ENCODE measurements at regions not wholly inside any gene's neighbourhood (a gene's known extent, or its start where the extent isn't known, plus 50 kb on each side); places are given as distances from the start of the nearest gene placed in this dataset.
A peak's percentile ranks its signal among the peaks of the same experiment; 100 is the strongest.

DNA sequence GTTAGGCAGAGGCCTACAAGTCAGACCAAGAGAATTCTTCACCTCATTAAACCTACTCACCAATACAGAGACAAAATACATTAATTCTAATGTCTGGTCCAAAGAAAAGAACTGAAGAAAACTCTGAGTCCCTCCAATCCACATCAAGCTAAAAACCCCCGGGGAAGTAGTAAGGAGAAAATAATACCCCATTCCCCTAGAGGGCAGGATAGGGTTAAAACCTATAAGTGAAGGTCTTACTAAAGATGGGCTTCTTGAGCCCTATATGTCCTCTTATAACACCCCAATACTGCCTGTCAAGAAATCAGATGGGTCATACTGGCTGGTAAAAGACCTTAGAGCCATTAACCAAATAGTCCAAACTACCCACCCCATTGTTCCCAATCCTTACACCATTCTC lies 141.3 kb upstream of the TMEM106B start:
- Histone ChIP-seq H3K4me1 (ENCODE audit: insufficient read depth, low read length) (peaks cover 3% of the 10 kb centered on the region; the same call in 1 of the 2 replicates), H3K4me3 (ENCODE audit: low read length) (no peak overlapping the region), H3K9me3 (ENCODE audit: insufficient read depth, low read depth, low read length) (peaks cover 6% of the 10 kb centered on the region; the same call in 1 of the 2 replicates), H3K36me3 (ENCODE audit: insufficient read depth, low read length) (no peaks in the 10 kb centered on the region), H3K27me3 (ENCODE audit: insufficient read depth, low read length) (no peaks in the 10 kb centered on the region), H3K9ac (ENCODE audit: low read depth, low read length) (no peak overlapping the region), H3K27ac (ENCODE audit: low read depth, low read length) (no peak overlapping the region)
- WGBS = no CpG with 5 or more reads among the region's 1 CpG

DNA sequence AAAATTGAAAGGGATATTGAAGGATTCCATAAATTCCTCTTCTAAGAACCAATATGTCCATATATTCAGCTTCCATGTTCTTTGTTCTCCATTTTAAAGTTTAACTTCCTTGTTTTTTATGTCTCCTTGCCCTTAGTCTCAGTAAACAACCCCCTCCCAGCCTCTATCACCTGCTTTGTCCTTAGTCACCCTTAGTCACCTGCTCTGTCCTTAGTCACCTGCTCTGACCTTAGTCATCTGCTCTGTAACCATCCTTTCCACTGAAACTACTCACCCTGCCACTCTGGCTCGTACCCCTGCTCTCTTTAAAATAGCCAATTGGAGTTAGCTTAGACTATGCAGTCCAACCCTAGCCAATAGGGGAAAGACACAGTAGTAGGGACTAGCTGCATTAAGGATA lies 136.2 kb upstream of the TMEM106B start:
- Histone ChIP-seq H3K9me3 (ENCODE audit: insufficient read depth, low read depth, low read length) (peaks cover 19% of the 10 kb centered on the region), H3K9ac (ENCODE audit: low read depth, low read length) (no peak overlapping the region), H3K4me1 (ENCODE audit: insufficient read depth, low read length) (peaks cover 3% of the 10 kb centered on the region; the same call in 1 of the 2 replicates), H3K36me3 (ENCODE audit: insufficient read depth, low read length) (no peaks in the 10 kb centered on the region), H3K27me3 (ENCODE audit: insufficient read depth, low read length) (no peaks in the 10 kb centered on the region), H3K4me3 (ENCODE audit: low read length) (no peak overlapping the region), H3K27ac (ENCODE audit: low read depth, low read length) (no peak overlapping the region)
- 91% methylated on average over 1 of the region's 1 CpG for WGBS

DNA sequence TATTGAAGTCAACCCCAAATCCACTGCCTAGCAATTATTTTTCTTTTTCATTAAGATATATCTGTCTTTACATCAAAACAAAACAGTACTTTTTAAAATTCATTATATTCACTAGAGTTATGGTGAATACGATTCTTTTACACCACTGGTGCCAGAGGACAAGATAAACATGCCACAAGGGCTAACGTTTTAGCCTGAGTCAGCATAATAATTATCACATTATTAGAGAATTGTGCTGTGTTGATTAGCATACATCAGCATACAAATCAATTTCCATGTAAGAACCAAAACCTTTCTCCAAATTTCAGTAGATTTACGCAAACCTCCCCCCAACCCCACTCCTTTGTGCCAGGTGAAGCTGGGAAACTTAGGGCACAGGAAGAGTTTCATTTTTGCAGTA lies 131.1 kb upstream of the TMEM106B start:
- no peak overlapping the region for H3K27ac ChIP-seq (ENCODE audit: low read depth, low read length)
- H3K27me3 ChIP-seq (ENCODE audit: insufficient read depth, low read length) = no peaks in the 10 kb centered on the region
- H3K36me3 ChIP-seq (ENCODE audit: insufficient read depth, low read length) = no peaks in the 10 kb centered on the region
- H3K9me3 ChIP-seq (ENCODE audit: insufficient read depth, low read depth, low read length) = peaks cover 10% of the 10 kb centered on the region
- H3K4me1 ChIP-seq (ENCODE audit: insufficient read depth, low read length) = peaks cover 10% of the 10 kb centered on the region; the same call in 1 of the 2 replicates
- H3K9ac ChIP-seq (ENCODE audit: low read depth, low read length) = no peak overlapping the region
- 86% methylated on average over 1 of the region's 3 CpGs for WGBS
- no peak overlapping the region for H3K4me3 ChIP-seq (ENCODE audit: low read length)

DNA sequence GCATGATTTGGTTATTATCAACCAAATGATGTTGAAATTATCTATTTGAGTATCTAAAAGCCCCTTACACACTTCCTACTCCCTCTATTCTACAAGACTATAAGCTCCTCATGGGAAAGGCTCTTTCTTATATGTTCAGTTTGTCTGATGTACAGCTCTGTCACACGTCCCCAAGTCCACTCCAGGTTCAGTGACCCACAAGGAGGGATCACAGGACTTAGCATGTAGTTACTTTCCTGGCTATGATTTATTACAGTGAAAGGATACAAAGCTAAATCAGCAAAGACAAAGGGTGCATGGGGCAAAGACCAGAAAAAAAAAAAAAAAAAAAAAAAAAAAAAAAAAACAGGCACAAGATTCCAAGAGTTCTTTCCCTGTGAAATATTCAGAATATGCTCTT lies 125.6 kb upstream of the TMEM106B start:
- 91% methylated on average over 1 of the region's 1 CpG for WGBS

DNA sequence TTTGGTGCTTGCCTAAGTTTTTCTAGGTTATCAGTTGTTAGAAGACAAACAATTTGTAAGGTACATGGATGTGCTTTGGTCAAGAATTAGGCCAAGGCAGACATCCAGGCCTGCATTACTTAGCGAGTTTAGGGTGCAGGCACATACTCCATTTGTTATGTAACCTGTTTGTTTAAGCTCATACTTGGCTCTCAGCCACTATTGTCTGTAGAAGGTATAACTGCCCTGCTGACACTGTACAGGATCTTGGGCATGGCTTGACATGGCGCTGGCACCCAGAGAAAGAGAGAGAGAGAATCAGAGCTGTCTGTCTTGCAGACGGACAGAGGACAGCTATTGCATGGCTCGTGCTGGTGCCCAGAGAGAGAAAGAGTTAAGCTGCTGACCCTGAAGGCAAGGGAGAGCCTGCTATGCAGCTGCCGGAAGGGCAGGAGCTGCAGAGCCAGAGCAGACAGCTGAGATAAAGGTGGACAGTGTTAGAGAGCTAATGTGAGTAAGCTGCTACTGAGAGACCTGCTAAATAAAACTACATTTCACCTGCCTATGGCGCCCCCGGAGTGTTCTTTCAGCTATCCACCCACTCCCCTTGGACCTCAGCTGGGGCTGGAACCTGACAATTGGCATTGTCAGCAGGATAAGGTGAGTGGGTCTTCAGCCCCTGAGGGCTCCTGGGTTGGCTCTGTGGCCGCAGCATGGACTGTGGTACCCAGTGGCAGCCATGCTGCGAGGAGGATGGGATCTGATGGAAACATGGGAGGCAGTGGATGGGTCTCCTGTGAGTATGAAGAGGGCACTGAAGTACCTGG lies 120.9 kb upstream of the TMEM106B start:
- H3K36me3 ChIP-seq (ENCODE audit: insufficient read depth, low read length) = no peaks in the 10 kb centered on the region
- no peak overlapping the region for H3K9ac ChIP-seq (ENCODE audit: low read depth, low read length)
- H3K27ac ChIP-seq (ENCODE audit: low read depth, low read length) = no peak overlapping the region
- no peaks in the 10 kb centered on the region for H3K27me3 ChIP-seq (ENCODE audit: insufficient read depth, low read length)
- WGBS = 91% methylated on average over 9 of the region's 9 CpGs
- no peak overlapping the region for H3K4me3 ChIP-seq (ENCODE audit: low read length)
- no peaks in the 10 kb centered on the region for H3K9me3 ChIP-seq (ENCODE audit: insufficient read depth, low read depth, low read length)
- H3K4me1 ChIP-seq (ENCODE audit: insufficient read depth, low read length) = peaks cover 21% of the 10 kb centered on the region

More for the DNA sequence above, 125.6 kb upstream of the TMEM106B start:
- no peaks in the 10 kb centered on the region for H3K9me3 ChIP-seq (ENCODE audit: insufficient read depth, low read depth, low read length)
- no peak overlapping the region for H3K4me3 ChIP-seq (ENCODE audit: low read length)
- no peak overlapping the region for H3K27ac ChIP-seq (ENCODE audit: low read depth, low read length)
- no peaks in the 10 kb centered on the region for H3K36me3 ChIP-seq (ENCODE audit: insufficient read depth, low read length)
- no peak overlapping the region for H3K9ac ChIP-seq (ENCODE audit: low read depth, low read length)
- H3K4me1 ChIP-seq (ENCODE audit: insufficient read depth, low read length) = 0 out of 2 replicates have a peak, but pooled peaks cover 5% of the 10 kb centered on the region
- no peaks in the 10 kb centered on the region for H3K27me3 ChIP-seq (ENCODE audit: insufficient read depth, low read length)

DNA sequence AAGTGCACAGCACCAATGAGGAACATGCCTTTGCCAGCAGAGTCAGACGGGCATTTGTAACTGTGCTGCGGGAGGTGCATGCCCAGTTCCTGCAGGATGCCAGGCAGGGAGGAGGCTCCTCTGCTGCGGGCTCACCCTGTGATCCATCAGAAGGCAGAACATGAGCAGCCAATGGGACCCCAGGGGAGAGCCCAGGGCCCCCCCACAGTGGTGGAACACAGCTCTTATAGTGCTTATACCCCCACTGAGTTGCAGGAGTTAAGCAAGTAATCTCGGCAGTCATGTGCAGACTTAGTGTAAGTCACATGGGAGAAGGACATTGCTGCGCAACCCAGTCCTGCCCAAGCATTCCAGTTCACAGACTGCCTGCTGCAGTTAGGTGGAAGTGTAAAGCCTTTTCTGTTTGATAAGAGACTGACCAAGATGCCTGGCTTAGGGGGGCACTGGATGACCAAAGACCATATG lies 120.3 kb upstream of the TMEM106B start:
- 96% methylated on average over 5 of the region's 5 CpGs for WGBS
- Histone ChIP-seq H3K4me1 (ENCODE audit: insufficient read depth, low read length) (peaks cover 23% of the 10 kb centered on the region), H3K4me3 (ENCODE audit: low read length) (no peak overlapping the region), H3K27ac (ENCODE audit: low read depth, low read length) (no peak overlapping the region), H3K27me3 (ENCODE audit: insufficient read depth, low read length) (no peaks in the 10 kb centered on the region), H3K9ac (ENCODE audit: low read depth, low read length) (no peak overlapping the region), H3K36me3 (ENCODE audit: insufficient read depth, low read length) (no peaks in the 10 kb centered on the region), H3K9me3 (ENCODE audit: insufficient read depth, low read depth, low read length) (no peaks in the 10 kb centered on the region)

DNA sequence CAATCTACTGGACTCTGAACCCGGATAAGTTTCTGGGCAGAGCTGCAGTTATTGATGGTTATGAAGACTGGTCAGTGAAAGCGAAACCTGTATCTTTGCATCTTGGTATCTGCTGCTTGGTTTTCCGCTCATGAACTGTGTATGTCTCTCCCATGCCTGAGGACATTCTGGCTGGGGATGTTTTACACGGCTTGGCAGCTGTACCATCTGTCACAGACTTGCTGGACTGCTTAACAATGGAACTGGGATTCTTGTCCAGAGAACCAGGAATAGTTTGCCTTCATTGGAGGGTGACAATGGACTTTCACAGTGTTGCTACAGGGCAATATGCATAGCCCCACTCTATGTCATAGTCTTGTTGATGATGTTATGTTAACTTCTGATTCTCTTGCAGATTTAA lies 119.9 kb upstream of the TMEM106B start:
- H3K27ac ChIP-seq (ENCODE audit: low read depth, low read length) = no peak overlapping the region
- WGBS = 82% methylated on average over 4 of the region's 4 CpGs
- no peaks in the 10 kb centered on the region for H3K36me3 ChIP-seq (ENCODE audit: insufficient read depth, low read length)
- H3K9ac ChIP-seq (ENCODE audit: low read depth, low read length) = no peak overlapping the region
- H3K4me1 ChIP-seq (ENCODE audit: insufficient read depth, low read length) = peaks cover 23% of the 10 kb centered on the region
- no peaks in the 10 kb centered on the region for H3K27me3 ChIP-seq (ENCODE audit: insufficient read depth, low read length)
- no peaks in the 10 kb centered on the region for H3K9me3 ChIP-seq (ENCODE audit: insufficient read depth, low read depth, low read length)
- no peak overlapping the region for H3K4me3 ChIP-seq (ENCODE audit: low read length)

DNA sequence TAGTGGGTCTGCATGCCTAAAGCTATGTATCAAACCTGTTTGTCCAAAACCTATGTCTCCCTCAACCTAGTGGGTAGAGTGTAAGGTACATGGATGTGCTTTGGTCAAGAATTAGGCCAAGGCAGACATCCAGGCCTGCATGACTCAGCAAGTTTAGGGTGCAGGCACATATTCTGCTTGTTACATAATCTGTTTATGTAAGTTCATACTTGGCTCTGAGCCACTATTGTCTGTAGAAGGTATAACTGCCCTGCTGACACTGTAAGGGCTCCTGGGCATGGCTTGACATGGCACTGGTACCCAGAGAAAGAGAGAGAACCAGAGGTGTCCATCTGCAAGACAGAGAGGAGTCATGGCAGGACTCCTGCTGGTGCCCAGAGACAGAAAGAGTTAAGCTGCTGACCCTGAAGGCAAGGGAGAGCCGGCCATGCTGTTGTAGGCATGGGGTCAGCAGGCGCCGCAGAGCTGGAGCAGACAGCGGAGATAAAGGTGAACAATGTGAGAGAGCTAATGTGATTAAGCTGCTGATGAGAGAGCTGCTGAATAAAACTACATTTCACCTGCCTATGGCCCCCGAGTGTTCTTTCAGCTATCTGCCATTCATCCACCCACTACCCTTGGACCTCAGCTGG lies 118.5 kb upstream of the TMEM106B start:
- Histone ChIP-seq H3K27me3 (ENCODE audit: insufficient read depth, low read length) (no peaks in the 10 kb centered on the region), H3K27ac (ENCODE audit: low read depth, low read length) (no peak overlapping the region), H3K9ac (ENCODE audit: low read depth, low read length) (no peak overlapping the region), H3K36me3 (ENCODE audit: insufficient read depth, low read length) (no peaks in the 10 kb centered on the region), H3K4me1 (ENCODE audit: insufficient read depth, low read length) (peaks cover 23% of the 10 kb centered on the region), H3K9me3 (ENCODE audit: insufficient read depth, low read depth, low read length) (no peaks in the 10 kb centered on the region), H3K4me3 (ENCODE audit: low read length) (no peak overlapping the region)
- 88% methylated on average over 5 of the region's 5 CpGs for WGBS

DNA sequence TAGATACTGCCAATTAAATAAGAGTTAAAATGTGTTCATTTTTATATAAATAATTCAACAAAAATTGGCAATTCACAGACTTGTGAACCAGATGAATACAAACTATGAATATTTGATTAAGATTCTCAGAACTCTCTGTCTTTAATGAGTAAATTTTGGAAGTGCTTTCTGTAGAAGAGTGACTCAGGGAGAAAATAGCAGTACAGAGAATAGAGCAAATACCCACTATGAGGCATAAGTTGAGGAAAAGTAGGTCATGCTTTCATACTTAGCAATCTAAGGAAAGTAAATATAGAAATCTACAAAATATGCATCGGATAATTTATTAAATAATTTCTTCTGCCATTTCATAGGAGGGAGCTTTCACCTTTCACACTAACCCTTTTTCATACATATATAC lies 117.7 kb upstream of the TMEM106B start:
- H3K27ac ChIP-seq (ENCODE audit: low read depth, low read length) = no peak overlapping the region
- no CpG with 5 or more reads among the region's 1 CpG for WGBS
- no peak overlapping the region for H3K4me3 ChIP-seq (ENCODE audit: low read length)
- no peaks in the 10 kb centered on the region for H3K27me3 ChIP-seq (ENCODE audit: insufficient read depth, low read length)
- H3K36me3 ChIP-seq (ENCODE audit: insufficient read depth, low read length) = no peaks in the 10 kb centered on the region
- H3K9me3 ChIP-seq (ENCODE audit: insufficient read depth, low read depth, low read length) = no peaks in the 10 kb centered on the region
- peaks cover 23% of the 10 kb centered on the region for H3K4me1 ChIP-seq (ENCODE audit: insufficient read depth, low read length)
- H3K9ac ChIP-seq (ENCODE audit: low read depth, low read length) = no peak overlapping the region

DNA sequence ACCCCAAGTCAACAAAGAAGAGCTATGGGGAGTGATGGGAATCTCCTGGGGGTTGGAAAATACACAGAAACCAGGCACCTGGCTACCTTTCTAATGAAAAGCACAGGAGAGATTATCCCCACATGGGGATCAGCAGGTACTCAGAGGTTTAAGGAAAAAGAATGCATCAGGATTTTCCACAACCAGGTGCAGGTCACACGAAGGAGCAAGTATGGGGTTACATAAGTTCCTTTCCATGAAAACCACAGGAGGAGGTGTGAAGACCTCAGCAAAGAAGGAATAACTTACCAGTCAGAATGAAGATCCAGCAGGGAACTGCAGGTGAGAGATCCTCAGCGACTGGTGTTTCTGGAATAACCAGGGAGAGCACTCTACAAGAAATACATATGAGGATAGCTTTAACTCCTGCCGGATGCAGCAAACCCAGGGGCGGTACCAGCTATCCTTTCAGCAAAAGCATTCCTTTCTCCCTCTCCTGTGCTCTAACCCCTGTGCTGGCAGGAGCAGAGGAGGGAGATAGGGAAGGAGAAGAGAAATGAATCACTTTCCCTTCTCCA lies 116.7 kb upstream of the TMEM106B start:
- WGBS = 32% methylated on average over 2 of the region's 4 CpGs
- H3K36me3 ChIP-seq (ENCODE audit: insufficient read depth, low read length) = no peaks in the 10 kb centered on the region
- no peaks in the 10 kb centered on the region for H3K9me3 ChIP-seq (ENCODE audit: insufficient read depth, low read depth, low read length)
- no peak overlapping the region for H3K9ac ChIP-seq (ENCODE audit: low read depth, low read length)
- H3K27me3 ChIP-seq (ENCODE audit: insufficient read depth, low read length) = no peaks in the 10 kb centered on the region
- H3K4me1 ChIP-seq (ENCODE audit: insufficient read depth, low read length) = peaks cover 23% of the 10 kb centered on the region
- peak overlapping the region; percentile 65; the same call in 1 of the 2 replicates for H3K27ac ChIP-seq (ENCODE audit: low read depth, low read length)
- no peak overlapping the region for H3K4me3 ChIP-seq (ENCODE audit: low read length)

DNA sequence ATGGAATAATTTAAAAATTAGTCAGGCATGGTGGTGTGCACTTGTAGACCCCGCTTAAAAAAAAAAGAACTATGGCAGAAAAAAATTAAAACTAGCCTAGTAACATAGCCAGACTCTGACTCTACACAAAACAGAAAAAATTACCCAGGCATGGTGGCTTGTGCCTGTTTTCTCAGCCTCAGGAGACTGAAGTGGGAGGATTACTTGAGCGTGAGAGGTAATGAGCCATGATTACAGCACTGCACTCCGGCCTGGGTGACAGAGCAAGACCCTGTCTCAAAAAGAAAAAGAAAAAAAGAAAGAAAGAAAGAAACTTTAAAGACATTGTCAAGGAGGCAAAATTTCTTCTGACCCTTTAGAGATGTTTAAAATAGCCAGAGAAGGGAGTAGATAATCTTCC lies 109.0 kb upstream of the TMEM106B start:
- 96% methylated on average over 2 of the region's 3 CpGs for WGBS
- H3K4me1 ChIP-seq (ENCODE audit: insufficient read depth, low read length) = no peaks in the 10 kb centered on the region

More for the DNA sequence above, 109.0 kb upstream of the TMEM106B start:
- Histone ChIP-seq H3K9me3 (ENCODE audit: insufficient read depth, low read depth, low read length) (peaks cover 4% of the 10 kb centered on the region; the same call in 1 of the 2 replicates), H3K27ac (ENCODE audit: low read depth, low read length) (no peak overlapping the region), H3K4me3 (ENCODE audit: low read length) (no peak overlapping the region), H3K9ac (ENCODE audit: low read depth, low read length) (no peak overlapping the region), H3K27me3 (ENCODE audit: insufficient read depth, low read length) (no peaks in the 10 kb centered on the region), H3K36me3 (ENCODE audit: insufficient read depth, low read length) (no peaks in the 10 kb centered on the region)

Data from HUES64 (cell line).